ENCODE measurements at regions not wholly inside any gene's neighbourhood (a gene's known extent, or its start where the extent isn't known, plus 50 kb on each side); places are given as distances from the start of the nearest gene placed in this dataset.

- TF ChIP-seq CTCF (IDR thresholded peaks at IDR 0.05): no peak
- no peak for TF ChIP-seq POLR2AphosphoS5 (IDR thresholded peaks at IDR 0.05)
- no peak for TF ChIP-seq EP300 (IDR thresholded peaks at IDR 0.05)
Measured at GRCh38 chr11:81476345-81476744, 1257.3 kb downstream of the FAM181B start.
